Activated T-cell treated with anti-CD3 and anti-CD28 coated beads, Interleukin-2, amount 50 U/mL, for 48 hours (primary cell): ENCODE measurements at regions not wholly inside any gene's neighbourhood (a gene's known extent, or its start where the extent isn't known, plus 50 kb on each side); places are given as distances from the start of the nearest gene placed in this dataset.
A peak's percentile ranks its signal among the peaks of the same experiment; 100 is the strongest.

Source experiments
- DNase-seq, 2 experiments: peaks; one replicate each; pipeline ENCODE4 v3.0.0-alpha.2; 2020

- DNase-seq: no peak
Observed at GRCh38 chr10:2850202-2850601, 217.1 kb upstream of the PFKP start.

- DNase-seq: no peak
Observed at GRCh38 chr10:2844925-2845324, 222.4 kb upstream of the PFKP start.

DNA sequence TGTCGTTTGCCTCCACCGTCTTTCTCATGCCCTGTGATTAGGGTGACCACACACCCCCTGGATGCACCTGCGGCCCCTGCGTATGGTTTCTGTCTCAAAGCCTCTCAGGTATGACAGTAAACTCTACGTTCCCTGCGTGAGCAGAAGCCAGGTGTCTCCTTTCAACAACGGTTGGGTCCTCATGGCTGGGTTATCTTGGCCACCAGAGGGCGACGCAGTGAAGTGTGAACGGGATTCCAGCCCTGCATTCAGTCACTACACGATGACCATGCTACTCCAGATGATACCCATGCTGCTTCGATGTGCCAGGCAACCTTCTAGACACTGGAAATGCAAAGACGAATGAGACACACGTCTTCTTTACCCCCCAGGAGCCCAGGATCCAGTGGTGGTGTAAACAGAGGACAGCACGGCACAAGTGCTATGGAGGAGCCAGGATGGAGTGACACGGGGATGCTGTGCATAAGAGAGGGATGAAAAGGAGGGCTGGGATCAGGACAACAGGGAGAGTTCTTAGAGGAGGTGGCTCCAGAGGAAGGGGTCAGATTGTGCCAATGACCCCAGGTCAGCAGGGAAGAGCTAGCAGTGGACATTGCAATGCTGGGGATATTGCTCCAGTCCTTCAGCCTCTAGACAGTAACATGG is 228.1 kb upstream of the PFKP start:
- peak; percentile 54 to 58 for DNase-seq

GRCh38 chr10:2837674-2838073 is 229.7 kb upstream of the PFKP start:
- no peak for DNase-seq

GRCh38 chr10:2836921-2837662 is 230.3 kb upstream of the PFKP start:
- DNase-seq: no peak

GRCh38 chr10:2834214-2834613 is 233.1 kb upstream of the PFKP start:
- no peak for DNase-seq

DNA sequence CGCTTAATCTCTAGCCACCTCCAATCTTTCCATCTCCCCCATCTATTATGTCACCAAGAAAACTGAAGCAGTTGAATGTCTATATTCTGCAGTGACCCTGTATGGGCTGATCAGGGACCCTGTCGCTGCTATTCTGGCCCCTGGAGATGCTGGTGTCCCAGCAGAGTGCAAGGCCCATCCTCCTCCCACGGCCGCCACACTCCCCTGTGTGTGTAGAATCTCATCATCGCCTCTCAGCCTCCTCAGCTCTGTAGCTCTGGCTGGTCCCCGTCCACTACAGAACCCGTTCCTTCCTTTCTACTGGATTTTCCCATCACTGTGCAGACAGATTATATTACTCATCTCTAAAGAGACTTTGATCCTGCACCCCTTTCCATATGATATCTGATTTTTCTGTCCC is 235.8 kb upstream of the PFKP start:
- DNase-seq: no peak

DNA sequence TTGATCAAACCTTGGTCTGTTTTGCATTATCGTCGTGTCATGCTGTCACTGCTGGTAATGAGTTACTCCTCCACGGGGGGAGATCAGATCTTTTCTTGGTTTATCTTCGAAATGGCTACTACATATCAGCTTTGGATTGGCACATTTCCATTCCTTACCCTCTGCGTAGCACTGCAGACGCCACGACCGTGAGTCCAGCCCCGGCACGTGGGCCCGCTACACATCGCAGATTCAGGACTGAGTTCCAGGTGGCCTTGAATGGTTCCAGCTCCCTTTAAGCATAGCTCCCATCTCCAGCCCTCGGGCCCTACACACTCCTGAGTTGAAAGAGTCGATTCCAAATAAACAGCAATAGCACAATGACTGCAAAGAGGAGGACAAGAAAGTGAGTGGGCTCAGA is 238.6 kb upstream of the PFKP start:
- no peak for DNase-seq

DNA sequence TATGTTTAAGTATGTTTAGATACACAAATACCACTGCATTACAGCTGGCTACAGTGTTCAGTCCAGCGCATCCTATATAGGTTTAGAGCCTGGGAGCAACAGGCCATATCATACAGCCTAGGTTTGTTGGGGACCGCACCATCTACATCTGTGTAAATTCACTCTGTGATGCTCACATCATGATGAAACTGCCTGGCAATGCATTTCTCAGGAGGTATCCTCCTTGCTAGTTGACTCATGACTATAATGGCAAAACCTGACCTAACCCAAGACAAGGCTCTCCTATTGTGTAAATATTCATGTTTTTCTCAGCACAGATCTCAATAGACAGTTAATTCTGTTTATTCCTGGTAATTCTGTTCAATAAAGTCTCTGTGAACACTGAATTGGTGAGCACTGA is 240.7 kb upstream of the PFKP start:
- no peak for DNase-seq

- no peak for DNase-seq
Observed at GRCh38 chr10:2825841-2826240, 241.5 kb upstream of the PFKP start.

GRCh38 chr10:2817940-2818636 is 249.3 kb upstream of the PFKP start:
- DNase-seq: no peak

- DNase-seq: no peak
Observed at GRCh38 chr10:2813693-2814092, 253.7 kb upstream of the PFKP start.

DNA sequence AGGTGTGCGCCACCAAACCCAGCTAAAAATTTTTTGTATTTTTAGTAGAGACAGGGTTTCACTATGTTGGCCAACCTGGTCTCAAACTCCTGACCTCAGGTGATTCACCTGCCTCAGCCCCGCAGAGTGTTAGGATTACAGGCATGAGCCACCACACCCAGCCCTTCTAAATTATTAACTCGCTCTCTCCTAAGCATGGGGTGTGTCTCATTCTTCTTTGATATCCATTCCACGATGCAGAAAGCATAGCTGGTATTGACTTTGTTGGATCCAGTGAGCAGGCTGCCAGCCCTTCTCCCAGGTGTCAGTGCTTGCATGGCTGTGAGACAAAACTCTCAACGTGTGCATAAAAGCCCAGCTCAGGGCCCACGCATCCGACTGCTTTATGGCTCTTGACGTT is 254.1 kb upstream of the PFKP start:
- no peak for DNase-seq

GRCh38 chr10:2812631-2813030 is 254.7 kb upstream of the PFKP start:
- DNase-seq: no peak

DNA sequence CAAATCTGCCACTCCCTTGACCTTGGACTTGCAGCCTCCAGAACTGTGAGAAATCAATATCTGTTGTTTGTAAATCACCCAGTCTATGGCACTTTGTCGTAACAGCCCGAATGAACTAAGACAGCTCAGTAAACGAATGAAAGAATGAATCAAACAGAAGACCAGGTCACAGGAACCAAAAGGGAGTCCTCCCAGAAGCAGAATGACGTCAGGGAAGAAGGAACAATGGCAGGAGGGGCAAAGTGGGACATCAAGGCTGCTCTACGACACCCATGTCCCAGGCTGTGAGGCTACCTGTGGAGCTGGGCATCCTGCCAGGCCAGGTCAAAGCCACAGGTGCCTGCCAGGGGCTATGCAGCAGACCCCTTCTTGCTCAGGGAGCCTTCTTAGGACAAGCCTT is 267.2 kb upstream of the PFKP start:
- DNase-seq: no peak

DNA sequence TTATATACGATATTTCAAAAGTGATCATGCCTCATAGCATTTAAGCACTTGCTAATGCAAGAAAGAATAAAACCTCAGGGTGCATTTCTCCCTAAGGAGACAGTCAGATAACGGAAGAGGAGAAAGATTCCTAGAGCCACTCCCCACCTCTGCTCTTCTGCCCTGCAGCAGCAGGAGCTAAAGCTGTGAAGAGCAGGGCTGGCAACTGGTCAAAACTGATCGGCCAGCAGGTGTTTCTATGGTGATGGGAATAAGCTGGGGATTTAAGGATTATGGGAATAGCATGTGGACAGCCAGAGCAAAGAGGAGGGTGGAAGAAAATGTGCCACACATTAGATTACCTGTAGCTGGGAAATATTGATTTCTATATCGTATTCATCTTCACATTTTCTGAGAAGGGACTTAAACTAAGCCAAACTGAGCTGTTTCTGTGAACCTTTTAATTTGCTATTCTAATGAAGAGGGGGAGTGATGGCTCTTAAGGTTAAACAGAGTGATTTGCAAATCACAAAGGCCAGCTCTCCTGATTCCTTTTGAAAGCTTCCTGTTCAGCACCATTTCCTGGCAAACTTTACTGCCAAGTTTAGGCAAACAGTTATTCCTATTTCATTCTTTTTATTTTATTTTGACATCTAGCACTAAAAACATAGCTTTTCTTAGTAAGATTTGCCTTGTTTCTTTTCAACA is 268.9 kb upstream of the PFKP start:
- no peak for DNase-seq

DNA sequence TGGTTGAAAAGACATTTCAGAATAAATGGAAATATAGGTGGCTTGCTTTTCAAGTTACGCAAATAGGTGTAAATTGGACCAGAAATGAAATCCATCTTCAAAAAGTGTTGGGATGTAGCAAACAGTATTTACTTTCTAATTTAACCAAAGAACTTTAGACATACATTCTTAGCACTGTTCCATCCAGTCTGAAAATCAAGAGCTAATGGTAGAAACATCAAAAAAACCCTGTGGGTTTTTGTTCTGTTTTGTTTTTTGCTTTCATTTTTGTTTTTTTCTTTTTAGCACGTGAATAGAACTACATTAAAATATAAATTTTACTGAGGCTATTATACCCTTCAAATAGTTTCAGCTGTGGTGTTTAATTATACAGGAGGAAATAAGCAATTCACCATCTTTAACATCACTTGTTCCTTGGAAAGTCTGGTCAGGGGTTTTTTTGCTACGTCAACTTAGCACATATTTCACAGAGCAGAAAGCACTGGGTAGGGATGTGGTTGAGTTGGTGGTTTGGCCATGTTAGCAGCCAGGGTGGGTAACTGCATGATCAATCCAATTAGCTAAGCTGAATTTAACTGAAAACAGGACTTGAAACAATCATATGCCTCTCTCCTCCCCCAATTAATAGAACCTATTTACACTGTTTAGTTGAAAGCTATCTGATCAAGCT is 275.4 kb upstream of the PFKP start:
- peak in 1 of 2 experiments; percentile 18 for DNase-seq

DNA sequence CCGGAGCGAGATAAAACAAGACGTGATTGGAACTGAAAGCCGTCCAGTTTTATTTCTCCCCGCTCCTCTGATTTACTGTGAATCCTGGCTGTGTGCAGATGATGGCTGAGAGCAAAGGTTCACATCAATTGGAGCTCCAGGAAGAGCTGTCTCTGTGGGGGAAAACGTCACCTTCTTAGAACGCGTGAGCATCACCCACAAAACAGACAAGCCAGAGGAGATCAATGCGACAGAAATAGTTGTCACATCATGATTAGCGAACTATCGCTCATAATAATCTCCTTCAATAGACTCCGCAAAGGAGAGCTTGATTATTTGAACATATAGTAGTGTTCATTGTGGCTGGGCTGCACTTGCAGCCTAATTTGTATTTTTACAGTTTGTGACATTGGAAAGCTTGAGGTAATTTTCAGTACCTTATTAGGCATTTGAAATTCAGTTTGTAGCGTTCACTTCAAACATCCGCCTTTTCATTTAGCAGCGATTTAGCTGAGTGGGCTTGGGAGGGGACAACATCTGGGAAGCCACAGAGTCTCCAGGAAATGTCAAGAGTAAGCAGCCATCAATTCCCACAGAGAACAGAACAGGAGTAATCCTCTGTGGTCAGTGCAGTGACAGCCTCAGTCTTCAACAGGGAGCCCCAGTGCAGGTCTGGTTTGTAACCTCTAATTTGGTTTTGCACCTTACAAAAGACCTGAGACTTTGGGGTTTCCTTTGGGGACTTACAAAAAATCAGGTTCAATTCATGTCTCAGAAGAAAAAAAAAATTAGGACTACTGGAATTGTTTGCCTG is 276.8 kb upstream of the PFKP start:
- DNase-seq: no peak

DNA sequence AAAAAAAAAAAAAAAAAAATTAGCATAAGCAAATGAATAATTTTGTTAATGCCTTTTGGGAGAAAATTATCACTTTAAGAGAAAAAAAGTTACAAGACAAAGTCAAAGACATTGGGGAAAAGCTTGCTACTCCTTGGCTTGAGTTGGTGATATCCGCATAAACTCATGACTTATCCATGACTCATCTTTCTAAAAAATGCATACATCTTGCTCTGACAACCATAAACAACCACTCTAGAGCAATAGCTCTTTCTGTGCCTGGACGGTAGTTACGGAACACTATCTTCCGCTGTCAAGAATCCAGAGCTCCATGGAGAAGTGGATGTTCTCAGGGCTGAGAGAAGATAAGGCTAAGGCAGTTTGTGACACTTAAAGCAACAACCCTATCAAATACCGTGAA is 281.1 kb upstream of the PFKP start:
- DNase-seq: no peak

DNA sequence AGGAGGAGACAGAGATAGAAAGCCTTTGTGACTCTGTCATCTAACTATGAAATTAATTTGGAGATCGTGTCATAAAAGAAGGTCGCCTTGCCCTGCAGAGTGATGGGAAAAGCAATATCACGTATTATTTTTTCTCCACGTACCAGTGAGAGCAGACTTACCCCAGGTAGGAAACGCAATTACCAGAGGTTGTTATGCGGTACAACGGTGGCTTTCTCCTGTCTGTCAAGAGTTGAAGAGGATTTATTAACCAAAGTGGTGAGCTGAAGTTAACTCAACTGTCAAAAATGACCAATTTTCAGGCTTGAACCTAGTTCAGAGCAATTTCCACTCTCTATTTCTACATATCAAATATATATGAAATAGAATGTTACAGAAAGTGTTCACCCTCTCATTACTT is 282.6 kb upstream of the PFKP start:
- DNase-seq: no peak

DNA sequence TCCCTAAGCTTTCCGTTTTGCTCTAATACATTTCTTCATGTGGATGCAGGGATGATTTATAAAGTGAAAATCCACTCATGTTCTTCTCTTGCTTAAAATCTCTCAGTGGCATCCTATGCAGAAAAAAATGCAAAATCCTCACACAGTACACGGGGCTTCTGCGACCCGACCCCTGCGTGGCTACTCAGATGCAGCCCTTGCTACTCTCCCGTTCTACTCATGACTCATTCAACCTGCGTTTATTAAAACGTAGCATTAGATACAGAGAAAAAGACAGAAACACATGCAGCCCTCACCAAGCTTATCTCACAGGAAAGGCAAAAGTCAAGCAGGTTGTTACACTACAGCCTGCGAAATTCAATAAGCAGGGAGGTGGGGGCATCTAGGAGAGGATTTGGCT is 284.4 kb upstream of the PFKP start:
- no peak for DNase-seq

DNA sequence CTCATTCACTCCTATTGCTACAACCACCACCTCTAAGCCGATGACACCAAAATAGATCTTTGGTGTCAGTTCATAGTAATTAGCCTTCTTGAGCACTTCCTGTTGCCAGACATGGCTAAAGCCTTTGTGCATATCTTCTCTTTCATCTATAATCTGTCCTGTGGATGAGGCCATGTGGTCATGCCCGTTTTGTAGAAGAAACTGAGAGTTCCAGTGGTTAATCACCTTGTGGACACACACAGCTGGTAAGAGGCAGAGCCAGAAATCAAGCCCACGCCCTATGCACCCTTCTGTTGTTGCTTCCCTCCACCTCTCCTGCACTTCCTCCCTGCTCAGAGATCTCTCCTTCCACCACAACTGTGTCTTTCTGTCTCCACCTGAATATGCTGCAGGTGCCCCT is 285.1 kb upstream of the PFKP start:
- DNase-seq: no peak
